ENCODE measurements at regions not wholly inside any gene's neighbourhood (a gene's known extent, or its start where the extent isn't known, plus 50 kb on each side); places are given as distances from the start of the nearest gene placed in this dataset.

- H3K4me2 ChIP-seq (ENCODE audit: insufficient read depth, low read length), result no peak overlapping the region
- no peaks in the 10 kb centered on the region for H3K4me1 ChIP-seq (replicated peaks in 1 of 2; ENCODE audit: control insufficient read depth in 2 of 2, insufficient read depth in 2 of 2, low read length in 2 of 2)
- intact Hi-C loops (cut with micrococcal nuclease), result no loop called here
These were observed 333.1 kb upstream of the FAM241A start for GRCh38 chr4:111812114-111812513.

More at GRCh38 chr4:111812114-111812513, 333.1 kb upstream of the FAM241A start:
- no TSS peak for BruUV-seq (replicated peaks)
- H2AFZ ChIP-seq (ENCODE audit: low read depth, low read length), result no peak overlapping the region
- ChIA-PET POLR2A (no interaction called here), CTCF (ENCODE audit: low intra/inter-chr PET ratio) (no interaction called here)
- 0% methylated on average over 3 of the region's 3 CpGs for WGBS (ENCODE audit: insufficient coverage, low coverage, missing lambda C conversion rate)
- in situ Hi-C loops (cut with MboI), result no loop called here
- ATAC-seq, result no peak
- no peak for TF ChIP-seq MLX (CRISPR knock-in tag; conservative IDR thresholded peaks at IDR 0.05)
- no peak for TF ChIP-seq SFPQ (IDR thresholded peaks at IDR 0.05; ENCODE audit: low read depth, low read length)
- no peak for TF ChIP-seq ZNF121 (CRISPR knock-in tag; conservative IDR thresholded peaks at IDR 0.05)
- TF ChIP-seq NKRF (IDR thresholded peaks at IDR 0.05; ENCODE audit: borderline replicate concordance), result no peak
- no peak for TF ChIP-seq HDAC8 (tag; IDR thresholded peaks at IDR 0.05)
- TF ChIP-seq ZNF124 (CRISPR knock-in tag; IDR thresholded peaks at IDR 0.05), result no peak
- TF ChIP-seq ZNF830 (CRISPR knock-in tag; IDR thresholded peaks at IDR 0.05), result no peak
- no peak for TF ChIP-seq ATF4 (CRISPR knock-in tag; IDR thresholded peaks at IDR 0.05)
- no peak for TF ChIP-seq ZNF253 (CRISPR knock-in tag; conservative IDR thresholded peaks at IDR 0.05)
- TF ChIP-seq ZNF408 (CRISPR knock-in tag; IDR thresholded peaks at IDR 0.05; ENCODE audit: low read depth), result no peak
- H3K36me3 ChIP-seq (ENCODE audit: control insufficient read depth, insufficient read depth, low read length), result no peaks in the 10 kb centered on the region
- H3K27me3 ChIP-seq (ENCODE audit: control insufficient read depth in 2 of 2, insufficient read depth in 2 of 2, low read length in 2 of 2), result no peaks in the 10 kb centered on the region
- DNase-seq (ENCODE audit: extremely low read depth in 1 of 4, low spot score in 3 of 4), result no peak
- FAIRE-seq, result no peak
- H3K27ac ChIP-seq (ENCODE audit: extremely low read depth, low read depth, low read length), result no peak overlapping the region
- H3K9me3 ChIP-seq (replicated peaks; ENCODE audit: control insufficient read depth, insufficient read depth, low read depth, low read length), result no peaks in the 10 kb centered on the region; the same call in none of the 2 replicates
- no peak overlapping the region for H3K9ac ChIP-seq (ENCODE audit: insufficient read depth in 1 of 2, low read depth in 2 of 2, low read length in 2 of 2)
- no peaks in the 10 kb centered on the region for H3K79me2 ChIP-seq (ENCODE audit: control insufficient read depth, insufficient read depth, low read length)
- H4K20me1 ChIP-seq (replicated peaks; ENCODE audit: control insufficient read depth, insufficient read depth, low read length), result no peaks in the 10 kb centered on the region
- no peaks in the 10 kb centered on the region for H3K9me1 ChIP-seq (ENCODE audit: control insufficient read depth, insufficient read depth, low read length)
- H3K4me3 ChIP-seq, result no peak overlapping the region
